HCT116 (cell line): ENCODE measurements at regions not wholly inside any gene's neighbourhood (a gene's known extent, or its start where the extent isn't known, plus 50 kb on each side); places are given as distances from the start of the nearest gene placed in this dataset.

ENCODE experiments used
- ATAC-seq: fragments of 200-7000 bp; cut with Tn5 transposase; 2 replicates; pipeline ENCODE4 v1.9.1; 2020; ENCODE audit warnings: mild to moderate bottlenecking, moderate library complexity
- BruUV-seq: library from RNA; stranded (reverse); fragments of 400-500 nt; replicated peaks from 2 replicates; lab custom pipeline; 2021; lab: Mats Ljungman, UMichigan
- CTCF ChIA-PET: fragments of 300-600 bp; sonication (Branson Sonifier 250); formaldehyde crosslinking; loops from one replicate; lab custom pipeline; 2021; ENCODE audit warnings: antibody characterized with exemption; lab: Charles Lee
- POLR2A ChIA-PET: fragments of 300-600, 350-600 bp; sonication (Branson Sonifier 250); formaldehyde crosslinking; loops from one replicate; lab custom pipeline; 2021; ENCODE audit warnings: antibody characterized with exemption; lab: Charles Lee
- RAD21 ChIA-PET, 2 experiments: fragments of 300-600 bp; sonication (Branson Sonifier 250); formaldehyde crosslinking; loops; one replicate each; lab custom pipeline; 2023; ENCODE audit warnings: low total read pairs in 2 of 2; ENCODE audit not compliant: uncharacterized antibody in 2 of 2, unreplicated experiment in 2 of 2, low non-redundant PET in 1 of 2; lab: Charles Lee
- DNase-seq: peaks from one replicate; pipeline ENCODE4 v3.0.0-alpha.2; 2010; ENCODE audit warnings: low read depth, low spot score
- H2AFZ ChIP-seq: fragments of 200-600 bp; shearing (Covaris generic), sonication (generic); 2 replicates; pipeline ENCODE4 v1.6.1; 2017; ENCODE audit warnings: low read depth, mixed run types, mixed read lengths, antibody characterized with exemption, low read length; ENCODE audit not compliant: poor library complexity, severe bottlenecking
- H3K27ac ChIP-seq: 2 replicates; pipeline ENCODE4 v1.5.1; 2012; ENCODE audit warnings: low read depth, low read length
- H3K27me3 ChIP-seq: fragments of 200-600 bp; sonication (generic); 2 replicates; pipeline ENCODE4 v1.6.1; 2016; ENCODE audit warnings: mixed run types, low read length, mixed read lengths; ENCODE audit not compliant: insufficient read depth
- H3K36me3 ChIP-seq, 2 experiments: fragments of 200-500 bp in 1 of 2; fragments of 200-600 bp in 1 of 2; sonication (Bioruptor generic) in 1 of 2; sonication (generic) in 1 of 2; 2 replicates each; pipeline versions ENCODE4 v1.5.1 to v1.6.1; 2014 to 2016; ENCODE audit warnings: low read length in 2 of 2, inconsistent platforms in 1 of 2, mixed read lengths in 1 of 2, mixed run types in 1 of 2; ENCODE audit not compliant: insufficient read depth in 2 of 2, control insufficient read depth in 1 of 2
- H3K4me1 ChIP-seq, 2 experiments: fragments of 200-600 bp in 1 of 2; sonication (generic) in 1 of 2; 2 replicates each; pipeline versions ENCODE4 v1.5.1 to v1.6.1; 2012 to 2017; ENCODE audit warnings: low read length in 2 of 2, inconsistent platforms in 1 of 2, mild to moderate bottlenecking in 1 of 2, mixed read lengths in 1 of 2, mixed run types in 1 of 2, moderate library complexity in 1 of 2; ENCODE audit not compliant: insufficient read depth in 2 of 2, control insufficient read depth in 1 of 2
- H3K4me2 ChIP-seq: fragments of 200-600 bp; sonication (generic); 2 replicates; pipeline ENCODE4 v1.6.1; 2017; ENCODE audit warnings: mixed run types, low read length, mixed read lengths
- H3K4me3 ChIP-seq, 2 experiments: fragments of 200-600 bp in 1 of 2; sonication (generic) in 1 of 2; replicated peaks in 1 of 2; 2 replicates each; pipeline ENCODE4 v1.5.1; 2011 to 2016; ENCODE audit warnings: low read length in 2 of 2, control low read depth in 1 of 2, low read depth in 1 of 2, mild to moderate bottlenecking in 1 of 2, mixed read lengths in 1 of 2, mixed run types in 1 of 2
- H3K79me2 ChIP-seq: fragments of 200-600 bp; sonication (generic); 2 replicates; pipeline ENCODE4 v1.6.1; 2017; ENCODE audit warnings: mild to moderate bottlenecking, mixed run types, low read length, moderate library complexity, mixed read lengths; ENCODE audit not compliant: insufficient read depth
- H3K9ac ChIP-seq: fragments of 200-600 bp; sonication (generic); 2 replicates; pipeline ENCODE4 v1.6.1; 2016; ENCODE audit warnings: low read length, mixed read lengths
- H3K9me2 ChIP-seq: fragments of 200-600 bp; sonication (generic), shearing (Covaris generic); 2 replicates; pipeline ENCODE4 v1.6.1; 2017; ENCODE audit warnings: mixed run types, mild to moderate bottlenecking, moderate library complexity; ENCODE audit not compliant: insufficient read depth
- H3K9me3 ChIP-seq, 2 experiments: fragments of 200-500 bp in 1 of 2; fragments of 200-600 bp in 1 of 2; sonication (Bioruptor generic) in 1 of 2; sonication (generic) in 1 of 2; 2 replicates each; pipeline ENCODE4 v1.6.1; 2014 to 2017; ENCODE audit warnings: low read length in 2 of 2, mixed read lengths in 2 of 2, inconsistent platforms in 1 of 2, low read depth in 1 of 2, mild to moderate bottlenecking in 1 of 2, mixed run types in 1 of 2, moderate library complexity in 1 of 2; ENCODE audit not compliant: control insufficient read depth in 1 of 2, insufficient read depth in 1 of 2
- H4K20me1 ChIP-seq: fragments of 200-600 bp; sonication (generic), shearing (Covaris generic); 2 replicates; pipeline ENCODE4 v1.6.1; 2017; ENCODE audit warnings: mixed run types, mild to moderate bottlenecking, moderate library complexity; ENCODE audit not compliant: insufficient read depth
- CBX3 ChIP-seq: IDR thresholded peaks from 2 replicates; pipeline ENCODE4 v1.6.1; 2012; ENCODE audit warnings: low read depth
- EGR1 ChIP-seq: IDR thresholded peaks from 2 replicates; pipeline ENCODE4 v1.6.1; 2012; ENCODE audit warnings: low read depth
- EZH2 ChIP-seq: fragments of 200-600 bp; sonication (generic); IDR thresholded peaks from 2 replicates; pipeline ENCODE4 v1.6.1; 2017; ENCODE audit warnings: antibody characterized with exemption, mixed run types
- EZH2phosphoT487 ChIP-seq: fragments of 200-600 bp; IDR thresholded peaks from 2 replicates; pipeline ENCODE4 v1.6.1; 2018; ENCODE audit warnings: antibody characterized with exemption, borderline replicate concordance
- FOSL1 ChIP-seq: IDR thresholded peaks from 2 replicates; pipeline ENCODE4 v1.6.1; 2012; ENCODE audit warnings: low read depth
- POLR2AphosphoS5 ChIP-seq: IDR thresholded peaks from 2 replicates; pipeline ENCODE4 v1.6.1; 2011; ENCODE audit warnings: mild to moderate bottlenecking, low read depth, low read length, moderate library complexity
- RAD21 ChIP-seq: IDR thresholded peaks from 2 replicates; pipeline ENCODE4 v1.6.1; 2012; ENCODE audit warnings: low read depth, mild to moderate bottlenecking
- SIN3A ChIP-seq: IDR thresholded peaks from 2 replicates; pipeline ENCODE4 v1.6.1; 2012; ENCODE audit warnings: low read depth
- SP1 ChIP-seq: IDR thresholded peaks from 2 replicates; pipeline ENCODE4 v1.6.1; 2012; ENCODE audit warnings: low read depth
- SRF ChIP-seq: IDR thresholded peaks from 2 replicates; pipeline ENCODE4 v1.6.1; 2012; ENCODE audit warnings: low read depth
- TCF7L2 ChIP-seq: IDR thresholded peaks from 2 replicates; pipeline ENCODE4 v1.7.0; 2011; ENCODE audit warnings: borderline replicate concordance, inconsistent platforms; ENCODE audit not compliant: insufficient read depth, insufficient read length; ENCODE audit errors: extremely low read depth
- YY1 ChIP-seq: IDR thresholded peaks from 2 replicates; pipeline ENCODE4 v1.6.1; 2011; ENCODE audit warnings: low read length, low read depth, moderate library complexity, mild to moderate bottlenecking; ENCODE audit not compliant: insufficient replicate concordance; ENCODE audit errors: extremely low read depth
- ZNF274 ChIP-seq: fragments of 200-500 bp; sonication (Bioruptor generic); IDR thresholded peaks from 2 replicates; pipeline ENCODE4 v1.6.1; 2014; ENCODE audit warnings: mild to moderate bottlenecking, low read depth, low read length, inconsistent platforms
- intact Hi-C: fragments of 100-400 bp; cut with micrococcal nuclease; formaldehyde crosslinking; loops from 2 replicates; pipeline ENCODE4 v1.10.0; 2022
- TF ChIP-seq, protein P1 (sequence below): IDR thresholded peaks from 2 replicates; pipeline ENCODE4 v1.6.1; 2012
- TF ChIP-seq, protein P2 (sequence below), 3 experiments: fragments of 200-600 bp in 1 of 3; sonication (generic) in 1 of 3; IDR thresholded peaks in 2 of 3; conservative IDR thresholded peaks in 1 of 3; 2 replicates each; pipeline ENCODE4 v1.5.1; 2012 to 2017; ENCODE audit warnings: low read depth in 2 of 3, low read length in 2 of 3, antibody characterized with exemption in 1 of 3, borderline replicate concordance in 1 of 3, control low read depth in 1 of 3, mild to moderate bottlenecking in 1 of 3, mixed read lengths in 1 of 3, mixed run types in 1 of 3, moderate library complexity in 1 of 3; ENCODE audit not compliant: insufficient read depth in 1 of 3

DNA sequence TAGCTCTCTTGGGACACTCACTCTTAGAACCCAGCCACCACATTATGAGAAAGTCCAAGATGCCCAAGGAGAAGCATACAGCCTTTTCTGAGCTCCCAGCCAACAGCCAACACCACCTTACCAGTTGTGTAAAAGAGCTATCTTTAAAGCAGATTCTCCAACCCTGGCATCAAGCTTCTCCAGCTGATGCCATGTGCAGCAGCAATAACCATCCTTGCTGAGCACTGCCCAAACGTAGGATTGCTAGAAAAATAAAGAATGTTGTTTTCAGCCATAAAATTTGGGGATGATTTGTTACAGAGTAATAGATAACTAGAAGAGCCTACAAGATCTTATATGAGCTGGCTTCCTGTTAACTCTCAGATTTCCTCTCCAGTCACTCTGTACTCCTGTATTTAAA is 443.7 kb upstream of the DYNLRB2 start:
- CTCF ChIA-PET, result no interaction called here
- H3K27me3 ChIP-seq, result no peaks in the 10 kb centered on the region
- RAD21 ChIA-PET, result no interaction called here

DNA sequence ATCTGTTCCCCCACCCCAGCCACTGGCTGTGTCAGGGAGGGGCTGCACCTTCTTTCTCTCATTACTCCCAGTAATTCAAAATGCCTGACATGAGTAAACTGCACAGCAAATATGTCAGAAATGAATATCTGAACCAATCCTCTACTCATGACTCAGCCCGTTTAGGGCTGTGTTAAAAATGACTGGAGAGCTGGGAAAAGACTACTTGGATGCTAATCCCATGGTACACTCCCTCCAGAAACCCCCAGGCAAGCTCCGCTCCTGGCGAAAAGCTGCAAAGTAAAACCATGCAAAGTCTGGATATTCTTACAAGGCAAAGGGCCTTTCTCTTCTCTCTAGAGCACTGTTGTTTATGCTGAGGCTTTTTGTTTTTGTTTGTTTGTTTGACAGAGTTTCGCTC is 448.1 kb upstream of the DYNLRB2 start:
- POLR2A ChIA-PET, result interaction anchor here (0.7 kb wide), 1 partner anchor 695 kb away, joined by 3 read pairs; no protein-coding TSS in a partner anchor
- no TSS peak for BruUV-seq
- Histone ChIP-seq H2AFZ (no peak overlapping the region), H3K27ac (no peak overlapping the region), H3K4me1 (no peaks in the 10 kb centered on the region), H3K4me3 (no peak overlapping the region), H3K4me2 (no peak overlapping the region), H3K27me3 (no peaks in the 10 kb centered on the region), H3K9ac (no peak overlapping the region), H3K9me3 (peaks cover 22 to 51% of the 10 kb centered on the region in 2 experiments), H3K9me2 (no peaks in the 10 kb centered on the region), H3K36me3 (no peaks in the 10 kb centered on the region), H3K79me2 (no peaks in the 10 kb centered on the region), H4K20me1 (no peaks in the 10 kb centered on the region)
- intact Hi-C loops, result no loop called here
- no peak for ATAC-seq
- no peak for TF ChIP-seq SP1
- no peak for TF ChIP-seq YY1
- no peak for TF ChIP-seq EZH2
- no peak for TF ChIP-seq SRF
- no peak for TF ChIP-seq EZH2phosphoT487
- TF ChIP-seq SIN3A, result no peak
- TF ChIP-seq, protein P1, sequence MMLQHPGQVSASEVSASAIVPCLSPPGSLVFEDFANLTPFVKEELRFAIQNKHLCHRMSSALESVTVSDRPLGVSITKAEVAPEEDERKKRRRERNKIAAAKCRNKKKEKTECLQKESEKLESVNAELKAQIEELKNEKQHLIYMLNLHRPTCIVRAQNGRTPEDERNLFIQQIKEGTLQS, result no peak
- TF ChIP-seq EGR1, result no peak
- no peak for TF ChIP-seq POLR2AphosphoS5
- no peak for TF ChIP-seq CBX3
- TF ChIP-seq, protein P2, sequence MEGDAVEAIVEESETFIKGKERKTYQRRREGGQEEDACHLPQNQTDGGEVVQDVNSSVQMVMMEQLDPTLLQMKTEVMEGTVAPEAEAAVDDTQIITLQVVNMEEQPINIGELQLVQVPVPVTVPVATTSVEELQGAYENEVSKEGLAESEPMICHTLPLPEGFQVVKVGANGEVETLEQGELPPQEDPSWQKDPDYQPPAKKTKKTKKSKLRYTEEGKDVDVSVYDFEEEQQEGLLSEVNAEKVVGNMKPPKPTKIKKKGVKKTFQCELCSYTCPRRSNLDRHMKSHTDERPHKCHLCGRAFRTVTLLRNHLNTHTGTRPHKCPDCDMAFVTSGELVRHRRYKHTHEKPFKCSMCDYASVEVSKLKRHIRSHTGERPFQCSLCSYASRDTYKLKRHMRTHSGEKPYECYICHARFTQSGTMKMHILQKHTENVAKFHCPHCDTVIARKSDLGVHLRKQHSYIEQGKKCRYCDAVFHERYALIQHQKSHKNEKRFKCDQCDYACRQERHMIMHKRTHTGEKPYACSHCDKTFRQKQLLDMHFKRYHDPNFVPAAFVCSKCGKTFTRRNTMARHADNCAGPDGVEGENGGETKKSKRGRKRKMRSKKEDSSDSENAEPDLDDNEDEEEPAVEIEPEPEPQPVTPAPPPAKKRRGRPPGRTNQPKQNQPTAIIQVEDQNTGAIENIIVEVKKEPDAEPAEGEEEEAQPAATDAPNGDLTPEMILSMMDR (IDR thresholded peaks at IDR 0.05 in 2 of 3, conservative IDR thresholded peaks at IDR 0.05 in 1 of 3; ENCODE audit: borderline replicate concordance in 1 of 3, insufficient read depth in 1 of 3, low read depth in 2 of 3, low read length in 2 of 3), result no peak
- TF ChIP-seq TCF7L2, result no peak
- TF ChIP-seq RAD21, result no peak
- no peak for TF ChIP-seq FOSL1
- DNase-seq, result no peak
- CTCF ChIA-PET, result no interaction called here
- RAD21 ChIA-PET, result no interaction called here

More for the DNA sequence above, 443.7 kb upstream of the DYNLRB2 start:
- DNase-seq, result no peak
- Histone ChIP-seq H3K4me2 (no peak overlapping the region), H2AFZ (no peak overlapping the region), H3K9me3 (peaks cover 34 to 61% of the 10 kb centered on the region in 2 experiments)
- POLR2A ChIA-PET, result no interaction called here
- TF ChIP-seq RAD21 (no peak), ZNF274 (no peak), SP1 (no peak), YY1 (no peak)
- TF ChIP-seq, all 23 proteins: peak for 0
- Histone ChIP-seq H3K27ac (no peak overlapping the region), H3K79me2 (no peaks in the 10 kb centered on the region), H3K4me1 (no peaks in the 10 kb centered on the region), H3K9ac (no peak overlapping the region), H3K36me3 (no peaks in the 10 kb centered on the region), H3K9me2 (no peaks in the 10 kb centered on the region), H4K20me1 (no peaks in the 10 kb centered on the region), H3K4me3 (no peak overlapping the region)
- BruUV-seq, result no TSS peak
- intact Hi-C loops, result no loop called here
- no peak for ATAC-seq
